Stimulated activated CD4-positive, alpha-beta T cell treated with anti-CD3 and anti-CD28 coated beads, Interleukin-12 subunit alpha, Interleukin-12 subunit beta, amount 100 ng/mL, for 4 hours (primary cell): ENCODE measurements at regions not wholly inside any gene's neighbourhood (a gene's known extent, or its start where the extent isn't known, plus 50 kb on each side); places are given as distances from the start of the nearest gene placed in this dataset.
"Not testable (repeated sequence)": the region's sequence is repeated elsewhere in the genome, so short reads cannot be mapped to it uniquely, and the experiment has no call there.

Source experiments
- DNase-seq: peaks from one replicate; pipeline ENCODE4 v3.0.0-alpha.2; 2020

DNA sequence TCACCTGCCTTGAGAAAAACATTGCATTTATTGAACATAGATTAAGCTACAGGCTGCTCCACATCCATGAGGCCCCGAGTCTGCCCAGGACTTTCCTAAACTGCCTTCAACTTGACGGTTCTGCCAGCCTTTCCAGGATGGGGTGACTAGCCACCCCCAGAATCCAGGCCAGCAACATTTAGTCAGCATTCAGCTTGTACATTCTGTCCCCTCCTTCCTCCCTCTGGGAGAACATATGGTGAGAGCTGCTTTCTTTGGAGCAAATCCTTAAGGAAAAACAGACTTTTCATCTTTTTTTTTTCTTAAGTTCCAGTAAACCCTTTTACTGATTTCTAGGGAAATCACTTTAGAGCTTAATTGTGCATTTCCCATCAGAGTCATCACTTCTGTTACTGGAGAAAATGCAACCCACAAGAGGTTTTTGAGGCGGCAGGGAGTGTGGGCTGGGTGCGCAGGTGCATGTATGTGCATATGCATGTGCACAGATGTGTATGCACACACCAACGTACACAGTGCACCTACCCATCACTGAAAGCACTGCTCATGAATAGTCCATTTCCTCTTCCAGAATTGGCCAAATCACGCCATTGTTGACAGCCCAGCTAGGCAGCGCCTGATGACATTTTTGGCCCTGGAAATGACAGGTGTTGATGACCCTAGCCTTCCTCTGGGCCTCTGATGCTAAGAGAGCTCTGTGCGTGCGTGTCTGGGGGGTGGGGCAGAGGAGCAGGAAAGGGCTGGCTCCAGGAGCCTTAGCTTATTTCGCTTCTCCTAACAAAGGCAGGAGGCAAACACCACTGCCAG is 145.6 kb downstream of the HSD17B3 start:
- no peak for DNase-seq

DNA sequence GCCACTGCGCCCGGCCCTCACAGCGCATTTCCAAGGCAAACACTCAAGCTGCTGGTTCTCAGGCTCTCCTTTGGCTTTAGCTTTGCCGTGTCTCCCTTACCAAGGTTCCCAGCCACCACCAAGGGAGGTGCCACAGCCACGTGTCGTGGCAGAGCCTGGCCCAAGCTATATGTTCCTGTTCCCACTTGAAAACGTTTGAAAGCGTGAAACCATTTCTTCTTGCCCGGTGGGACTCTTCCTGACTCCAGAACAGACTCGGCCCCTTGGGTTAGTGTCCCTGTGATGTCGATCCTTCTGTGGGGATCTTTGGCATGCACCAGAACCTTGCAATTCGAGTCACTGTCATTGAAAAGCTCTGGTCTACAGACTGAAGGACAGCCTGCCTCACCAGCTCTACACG is 147.9 kb downstream of the HSD17B3 start:
- DNase-seq: no peak

DNA sequence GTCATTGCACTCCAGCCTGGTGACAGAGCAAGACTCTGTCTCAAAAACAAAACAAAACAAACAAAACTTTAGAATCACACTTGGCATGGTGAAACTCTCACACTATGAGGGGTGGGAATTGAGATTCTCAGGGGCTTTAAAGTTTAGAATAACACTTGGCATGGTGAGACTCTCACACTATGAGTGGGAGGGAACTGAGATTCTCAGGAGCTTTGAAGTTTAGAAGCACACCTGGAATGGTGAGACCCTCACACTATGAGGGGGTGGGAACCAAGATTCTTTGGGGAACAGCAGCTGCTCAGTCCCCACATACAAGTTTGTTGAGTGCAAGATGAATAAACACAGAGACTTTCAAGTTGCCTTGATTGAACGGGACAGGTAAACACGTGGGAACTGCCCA is 149.4 kb downstream of the HSD17B3 start:
- no peak for DNase-seq

DNA sequence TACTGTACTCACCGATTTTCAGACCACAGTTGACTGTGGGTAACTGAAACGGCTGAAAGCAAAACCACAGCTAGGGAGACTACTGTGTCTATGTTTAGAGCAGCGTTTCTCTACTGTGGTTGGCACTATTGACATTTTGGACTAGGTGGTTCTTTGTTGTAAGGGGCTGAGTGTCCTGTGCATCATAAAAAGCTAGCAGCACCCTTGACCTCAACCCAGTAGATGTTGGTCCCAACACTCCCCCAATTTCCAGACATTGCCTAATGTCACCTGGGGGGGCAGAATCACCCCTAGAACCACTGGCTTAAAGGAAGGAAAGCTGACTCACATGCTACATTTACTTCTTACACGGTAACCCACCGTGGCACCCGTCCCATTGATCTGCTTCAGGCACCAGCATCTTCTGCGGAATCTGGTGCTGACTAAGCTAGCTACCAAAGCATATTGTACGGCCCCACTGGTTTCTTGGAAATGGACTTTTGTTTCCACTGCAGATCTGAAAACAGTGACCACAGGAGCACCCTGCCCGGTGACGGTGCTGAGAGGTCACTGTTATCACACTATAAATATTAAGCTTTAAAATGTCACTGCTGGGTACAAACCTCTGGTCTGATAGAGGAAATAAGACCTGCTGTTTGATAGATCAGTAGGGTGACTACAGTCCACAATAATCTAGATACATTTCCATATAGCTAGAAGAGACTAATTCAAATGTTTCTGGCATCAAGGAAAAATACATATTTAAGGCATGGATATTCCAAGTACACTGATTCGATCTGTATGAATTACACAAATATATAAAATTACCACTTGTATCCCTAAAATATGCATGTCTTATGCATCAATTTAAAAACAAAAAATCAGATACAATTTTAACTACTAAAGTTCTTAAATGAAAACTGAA is 151.4 kb downstream of the HSD17B3 start:
- DNase-seq: peak; percentile 10

DNA sequence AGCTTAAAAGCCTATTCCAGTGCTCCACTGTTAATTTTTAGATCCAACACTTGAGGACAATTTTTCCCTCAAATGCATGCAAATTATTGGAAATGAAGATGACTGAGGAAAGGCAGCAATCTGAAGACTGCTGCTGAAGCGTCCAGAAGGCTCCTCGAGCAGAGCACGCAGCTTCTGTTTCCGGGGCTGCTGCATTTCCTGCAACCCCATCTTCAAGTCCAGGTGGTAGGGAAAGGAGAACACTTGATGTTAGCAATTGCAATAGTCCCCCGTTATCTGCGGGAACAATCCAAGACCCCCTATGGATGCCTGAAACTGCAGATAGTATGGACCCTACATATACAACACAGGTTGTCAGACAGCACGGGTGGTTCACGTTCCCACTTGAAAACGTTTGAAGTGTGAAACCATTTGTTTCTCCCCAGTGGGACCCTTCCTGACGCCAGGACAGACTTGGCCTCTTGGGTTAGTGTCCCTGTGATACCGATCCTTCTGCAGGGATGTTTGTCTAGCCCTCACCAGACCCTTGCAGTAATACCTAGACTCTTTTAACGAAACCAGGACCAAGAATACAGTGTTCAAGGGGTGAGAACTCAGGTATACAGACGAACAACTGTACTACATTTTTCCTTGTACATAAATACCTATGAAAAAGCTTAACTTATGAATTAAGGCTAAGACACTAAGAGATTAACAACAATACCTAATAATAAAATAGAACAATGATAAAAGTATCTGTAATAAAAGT is 152.3 kb downstream of the HSD17B3 start:
- no peak for DNase-seq

GRCh38 chr9:96148634-96149532 is 153.1 kb downstream of the HSD17B3 start:
- no peak for DNase-seq

GRCh38 chr9:96147029-96147428 is 154.9 kb downstream of the HSD17B3 start:
- not testable (repeated sequence) for DNase-seq

DNA sequence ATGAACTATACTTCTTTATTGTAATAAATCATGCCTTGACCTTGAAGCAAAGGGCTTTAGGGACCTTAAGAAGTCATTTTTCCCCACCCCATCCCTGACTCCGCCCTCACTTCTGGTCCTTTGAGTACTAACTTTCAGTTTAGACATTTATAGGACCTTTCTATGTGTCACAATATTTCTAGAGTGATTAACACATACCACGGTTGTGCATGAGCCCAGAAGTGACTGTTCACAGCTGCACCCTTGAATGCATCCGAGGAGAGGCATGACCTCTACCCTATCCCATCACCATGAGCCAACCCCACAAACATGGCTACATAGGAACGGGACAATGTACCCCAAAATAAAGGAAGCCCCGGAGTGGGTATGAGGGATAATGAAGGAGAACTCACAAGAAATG is 160.3 kb downstream of the HSD17B3 start:
- no peak for DNase-seq

DNA sequence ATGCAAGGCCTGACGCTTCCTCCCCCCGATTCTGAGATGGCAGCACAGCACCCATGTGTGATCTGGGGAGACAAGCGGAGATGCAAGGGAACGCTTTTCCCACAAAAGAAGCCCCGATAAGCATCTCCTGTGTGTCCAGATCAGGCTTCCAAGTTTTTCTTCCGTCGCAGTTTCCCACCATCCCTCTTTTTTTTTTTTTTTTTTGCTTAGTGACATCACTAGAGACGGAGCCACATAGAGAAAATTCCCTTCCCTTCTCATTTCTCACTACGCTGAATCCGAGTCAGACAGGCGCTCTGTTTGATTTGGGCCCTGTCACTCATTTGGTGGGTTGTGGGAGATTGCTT is 160.9 kb downstream of the HSD17B3 start:
- no peak for DNase-seq

DNA sequence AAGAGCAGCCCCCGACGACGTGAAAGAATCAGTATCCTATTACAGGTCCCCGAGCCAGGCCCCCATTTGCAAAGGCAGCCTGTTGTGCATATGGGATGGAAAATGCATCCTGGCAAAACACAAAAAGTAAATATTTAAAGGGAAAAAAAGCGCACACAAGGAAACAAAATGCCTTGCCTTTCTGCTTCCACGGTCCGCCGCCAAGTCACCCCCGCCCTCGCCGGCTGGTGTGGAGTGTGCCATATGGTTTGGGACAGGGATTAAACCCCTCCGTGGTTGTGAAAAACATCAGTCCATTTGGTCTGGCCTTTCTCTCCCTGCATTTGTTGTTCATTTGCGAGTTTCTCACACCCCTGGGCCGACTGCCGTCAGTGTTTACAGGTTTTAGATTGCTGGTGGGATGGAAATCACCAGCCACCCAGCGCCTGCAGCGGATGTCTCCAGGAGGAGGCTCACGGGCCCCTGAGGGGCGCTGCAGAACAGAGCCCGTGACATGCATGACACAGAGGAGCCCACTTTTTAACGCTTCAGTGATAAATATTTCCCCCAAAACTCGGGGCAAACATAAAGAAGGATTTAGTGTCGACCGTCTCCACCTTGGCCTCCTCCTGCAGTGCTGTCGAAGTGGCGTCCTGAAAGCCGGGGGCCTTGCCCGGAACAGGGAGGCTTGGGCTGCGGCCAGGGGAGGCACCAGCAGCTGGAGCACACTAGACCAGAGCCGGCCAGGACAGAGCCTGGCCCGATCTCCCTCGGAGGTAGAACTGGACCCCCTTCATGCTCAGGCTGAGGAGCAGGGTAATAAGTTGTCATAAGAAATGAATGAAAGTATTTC is 161.5 kb downstream of the HSD17B3 start:
- DNase-seq: no peak

DNA sequence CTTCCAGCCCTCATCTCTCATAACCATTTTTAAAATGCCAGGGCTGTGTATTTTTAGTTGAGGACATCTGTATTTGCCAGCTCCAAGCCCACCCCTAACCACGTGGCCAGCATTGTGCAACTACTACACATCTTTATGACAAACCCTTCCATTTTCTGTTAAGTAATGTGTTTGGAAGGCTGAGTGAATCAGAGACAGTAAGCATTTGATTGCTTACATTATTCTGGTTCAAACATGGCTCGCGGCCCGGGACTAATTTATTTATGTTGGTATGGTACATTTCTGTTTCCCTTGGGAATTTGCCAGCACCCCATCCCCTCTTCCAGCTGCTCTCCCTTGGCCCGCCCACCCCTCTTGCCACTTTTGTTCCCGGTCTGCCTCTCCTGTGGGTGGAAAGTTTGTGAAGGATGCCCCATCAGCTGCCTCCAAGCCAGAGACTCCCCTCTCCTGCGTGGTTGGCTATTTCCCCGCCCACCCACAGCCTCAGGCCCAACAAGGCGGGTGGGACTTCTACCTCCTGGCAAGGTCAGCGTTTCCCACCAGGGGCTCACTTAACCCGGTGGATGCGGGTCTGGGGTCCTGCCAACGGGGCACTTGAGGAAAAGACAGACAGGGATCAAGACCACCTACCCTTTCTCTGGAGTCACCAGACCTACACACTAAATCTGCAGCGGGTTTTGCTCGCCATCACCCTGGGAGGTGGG is 162.2 kb downstream of the HSD17B3 start:
- DNase-seq: no peak

DNA sequence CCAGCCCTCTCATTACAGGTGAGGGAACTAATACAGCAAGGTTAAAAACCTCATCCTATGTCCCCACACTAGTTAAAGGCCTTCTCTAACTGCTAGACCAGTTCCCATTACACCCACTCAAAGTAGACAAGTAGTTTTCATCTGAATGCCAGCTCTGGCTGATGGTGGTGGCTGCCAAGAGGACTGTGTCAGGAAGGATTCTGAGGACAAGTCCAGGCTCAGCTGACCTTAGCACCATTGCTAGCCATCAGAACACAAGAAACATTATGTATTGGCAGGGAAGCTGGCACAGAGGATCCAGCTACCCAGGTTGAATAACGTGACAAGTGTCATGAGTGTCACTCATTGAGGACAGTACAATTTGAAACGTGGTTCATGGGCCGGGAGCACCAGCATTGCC is 163.4 kb downstream of the HSD17B3 start:
- DNase-seq: no peak

- DNase-seq: no peak
Observed at GRCh38 chr9:96137671-96138429, 164.1 kb downstream of the HSD17B3 start.

DNA sequence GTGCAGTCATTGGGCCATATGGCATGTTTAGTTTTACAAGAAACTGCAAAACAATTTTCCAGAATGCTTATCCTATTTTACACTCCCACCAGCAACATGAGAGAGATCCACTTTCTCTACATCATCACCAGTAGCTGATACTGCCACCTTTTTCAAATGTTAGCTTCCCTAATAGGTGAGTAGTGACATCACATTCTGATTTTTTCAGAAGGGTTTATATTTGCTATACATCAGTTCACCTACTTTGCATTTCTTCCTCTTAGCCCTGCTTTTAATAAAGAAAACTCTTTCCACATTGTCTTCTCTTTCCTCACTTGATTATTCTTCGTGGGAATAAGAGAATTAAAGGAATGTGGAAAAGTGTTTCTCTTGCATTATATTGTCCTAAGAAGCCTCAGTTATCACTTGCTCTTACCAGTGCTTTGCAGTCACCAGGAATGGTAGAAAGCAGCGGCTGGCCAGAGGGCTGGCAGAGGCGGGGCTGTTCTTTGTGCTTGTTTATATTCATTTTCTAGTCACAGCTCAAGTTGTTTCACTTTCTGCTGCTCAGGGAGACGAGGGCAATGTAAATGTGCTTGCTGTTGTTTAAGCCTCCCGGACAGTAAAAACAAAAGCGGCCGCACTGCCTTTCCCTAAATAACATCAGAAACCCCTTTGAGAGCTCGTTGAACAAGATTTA is 164.8 kb downstream of the HSD17B3 start:
- DNase-seq: no peak

DNA sequence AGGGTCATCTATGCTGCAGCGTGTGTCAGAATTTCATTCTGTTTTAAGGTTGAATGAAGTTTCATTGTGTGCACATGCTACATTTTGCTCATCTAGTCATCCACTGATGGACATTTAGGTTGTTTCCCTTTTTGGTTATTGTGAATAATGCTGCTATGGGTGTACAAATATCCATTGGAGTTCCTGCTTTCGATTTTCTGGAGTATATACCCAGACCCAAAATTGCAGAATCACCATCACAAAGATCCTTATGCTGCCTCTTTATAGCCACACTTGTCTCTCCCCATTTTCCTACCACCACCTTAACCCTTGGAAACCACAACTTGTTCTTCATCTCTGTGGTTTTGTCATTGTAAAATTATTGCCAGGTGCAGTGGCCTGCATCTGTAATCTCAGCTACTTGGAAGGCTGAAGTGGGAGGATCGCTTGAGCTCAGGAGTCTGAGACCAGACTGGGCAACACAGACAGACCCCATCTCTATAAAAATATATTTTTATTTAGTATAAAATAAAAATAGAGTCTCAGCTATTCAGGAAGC is 166.2 kb downstream of the HSD17B3 start:
- no peak for DNase-seq

DNA sequence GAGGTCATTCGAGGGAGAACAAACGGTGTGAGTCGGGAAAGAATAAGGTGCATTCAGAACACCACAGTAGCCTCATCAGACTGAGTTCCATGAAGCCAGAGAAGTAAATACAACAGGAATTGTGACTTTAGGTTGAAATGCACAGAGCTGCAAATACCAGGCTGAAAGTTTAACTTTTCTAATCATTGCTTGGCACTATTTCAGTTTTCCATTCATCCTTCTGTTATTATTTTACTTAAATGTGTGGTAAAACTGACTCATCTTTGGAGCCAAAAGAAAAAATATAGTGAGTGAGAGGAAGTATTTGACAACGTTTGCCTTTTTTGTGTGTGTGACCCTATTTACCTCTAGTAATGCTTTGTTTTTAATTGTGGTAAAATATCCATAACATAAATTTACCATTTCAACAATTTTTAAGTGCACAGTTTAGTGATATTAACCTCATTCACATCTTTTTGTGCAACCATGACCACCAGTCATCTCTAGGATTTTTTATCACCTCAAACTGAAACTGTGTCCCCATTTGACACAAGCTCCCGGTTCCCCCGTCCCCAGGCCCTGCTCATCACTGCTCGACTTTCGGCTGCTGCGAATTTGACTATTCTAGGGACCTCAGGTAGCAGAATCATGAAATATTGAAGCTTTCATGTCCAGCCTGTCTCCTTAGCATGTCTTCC is 166.8 kb downstream of the HSD17B3 start:
- no peak for DNase-seq

DNA sequence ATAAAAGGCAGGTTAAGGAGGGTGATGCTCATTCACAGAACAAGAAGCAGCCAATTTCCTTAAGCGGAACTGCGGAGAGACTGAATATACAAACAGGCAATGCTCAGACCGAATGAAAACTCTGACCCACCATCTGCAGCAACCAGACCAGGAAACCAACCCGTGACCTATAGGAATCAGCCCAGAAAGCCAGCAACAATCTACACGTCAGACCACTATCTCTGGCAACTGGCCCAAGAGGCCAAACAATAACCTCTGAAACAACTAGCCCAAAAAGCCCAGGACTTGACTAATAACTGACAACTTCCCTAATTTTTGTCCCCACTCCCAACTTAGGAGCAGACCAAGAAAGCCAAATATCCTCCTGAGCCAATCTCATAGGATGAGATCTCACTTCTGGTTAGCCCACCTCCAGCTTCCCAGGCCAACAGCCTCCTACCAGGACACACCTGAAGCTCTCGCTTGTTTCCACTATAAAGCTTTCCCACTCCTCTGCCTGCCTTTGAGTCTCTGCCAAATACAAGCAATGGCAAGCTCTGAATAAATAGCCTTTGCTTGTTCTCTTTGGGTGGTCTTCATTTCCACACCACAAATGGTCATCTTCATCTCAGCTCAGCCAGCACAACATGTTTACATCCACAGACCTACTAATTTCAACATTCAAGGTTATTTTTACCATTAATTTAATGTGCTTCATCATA is 168.5 kb downstream of the HSD17B3 start:
- no peak for DNase-seq

- DNase-seq: no peak
Observed at GRCh38 chr9:96131825-96132224, 170.2 kb downstream of the HSD17B3 start.
